ENCODE measurements at regions not wholly inside any gene's neighbourhood (a gene's known extent, or its start where the extent isn't known, plus 50 kb on each side); places are given as distances from the start of the nearest gene placed in this dataset.

GRCh38 chr10:108673741-108674140 lies 1249.6 kb downstream of the XPNPEP1 start:
- no peak for TF ChIP-seq CTCF (IDR thresholded peaks at IDR 0.05)
- TF ChIP-seq POLR2A (IDR thresholded peaks at IDR 0.05), result no peak
- TF ChIP-seq EP300 (IDR thresholded peaks at IDR 0.05), result no peak

Measured in ovary (tissue), 3 donors.